HG03097 (cell line): ENCODE measurements at regions not wholly inside any gene's neighbourhood (a gene's known extent, or its start where the extent isn't known, plus 50 kb on each side); places are given as distances from the start of the nearest gene placed in this dataset.
"Not testable (repeated sequence)": the region's sequence is repeated elsewhere in the genome, so short reads cannot be mapped to it uniquely, and the experiment has no call there.

Source experiments
- ATAC-seq: cut with Tn5 transposase; IDR thresholded peaks from one replicate; pipeline ENCODE4 v1.9.1; 2021; ENCODE audit not compliant: unreplicated experiment, low FRiP score

- ATAC-seq, result no peak
Measured at GRCh38 chrX:125497667-125498066, 178.0 kb downstream of the TEX13C start.

GRCh38 chrX:125503769-125504168 lies 184.1 kb downstream of the TEX13C start:
- ATAC-seq, result no peak

GRCh38 chrX:125505207-125505606 lies 185.5 kb downstream of the TEX13C start:
- no peak for ATAC-seq

GRCh38 chrX:125507119-125507518 lies 187.4 kb downstream of the TEX13C start:
- ATAC-seq, result no peak

GRCh38 chrX:125520029-125520428 lies 200.4 kb downstream of the TEX13C start:
- ATAC-seq, result no peak

- no peak for ATAC-seq
Measured at GRCh38 chrX:125522752-125523151, 203.1 kb downstream of the TEX13C start.

GRCh38 chrX:125532411-125533089 lies 212.9 kb downstream of the TEX13C start:
- no peak for ATAC-seq

- ATAC-seq, result no peak
Measured at GRCh38 chrX:125533352-125533751, 213.7 kb downstream of the TEX13C start.

- no peak for ATAC-seq
Measured at GRCh38 chrX:125544031-125544660, 224.5 kb downstream of the TEX13C start.

GRCh38 chrX:125544856-125545255 lies 225.2 kb downstream of the TEX13C start:
- ATAC-seq, result no peak

GRCh38 chrX:125577479-125577878 lies 257.8 kb downstream of the TEX13C start:
- no peak for ATAC-seq

- no peak for ATAC-seq
Measured at GRCh38 chrX:125604448-125604847, 284.8 kb downstream of the TEX13C start.

- ATAC-seq, result no peak
Measured at GRCh38 chrX:125605145-125605544, 285.5 kb downstream of the TEX13C start.

GRCh38 chrX:125614591-125615343 lies 295.1 kb downstream of the TEX13C start:
- not testable (repeated sequence) for ATAC-seq

GRCh38 chrX:125620715-125621587 lies 301.3 kb downstream of the TEX13C start:
- ATAC-seq, result no peak

- ATAC-seq, result no peak
Measured at GRCh38 chrX:125621588-125621927, 301.9 kb downstream of the TEX13C start.

- ATAC-seq, result no peak
Measured at GRCh38 chrX:125622899-125623298, 303.2 kb downstream of the TEX13C start.

GRCh38 chrX:125627676-125628075 lies 308.0 kb downstream of the TEX13C start:
- ATAC-seq, result no peak

GRCh38 chrX:125628435-125628834 lies 308.8 kb downstream of the TEX13C start:
- no peak for ATAC-seq

GRCh38 chrX:125641405-125641804 lies 321.7 kb downstream of the TEX13C start:
- no peak for ATAC-seq

GRCh38 chrX:125646195-125646594 lies 326.5 kb downstream of the TEX13C start:
- no peak for ATAC-seq
